Heart left ventricle (tissue), 16 donors: ENCODE measurements at regions not wholly inside any gene's neighbourhood (a gene's known extent, or its start where the extent isn't known, plus 50 kb on each side); places are given as distances from the start of the nearest gene placed in this dataset.

Experiments
- ATAC-seq, 4 donors: fragments of 200-7000 bp; cut with Tn5 transposase; one replicate each; pipeline ENCODE4 v1.9.1; 2020 to 2022; ENCODE audit warnings: moderate library complexity in 4 of 4, mild to moderate bottlenecking in 3 of 4, moderate number of reproducible peaks in 1 of 4
- DNase-seq, 5 donors: peaks; one replicate each; pipeline ENCODE4 v3.0.0-alpha.2; 2020
- H3K27ac ChIP-seq, 12 donors: fragments of 200-600 bp; sonication (generic) in 4 of 12; one replicate each; pipeline versions ENCODE4 v1.5.0 to v1.8.0; 2016 to 2022; ENCODE audit warnings: mild to moderate bottlenecking in 2 of 12
- H3K27me3 ChIP-seq, 9 donors: fragments of 200-600 bp; sonication (generic) in 2 of 9; one replicate each; pipeline versions ENCODE4 v1.5.1 to v1.8.0; 2016 to 2022; ENCODE audit warnings: mild to moderate bottlenecking in 3 of 9
- H3K36me3 ChIP-seq, 9 donors: fragments of 200-600 bp; sonication (generic) in 2 of 9; one replicate each; pipeline versions ENCODE4 v1.5.0 to v1.8.0; 2018 to 2022; ENCODE audit warnings: mild to moderate bottlenecking in 2 of 9
- H3K4me1 ChIP-seq, 12 donors: fragments of 200-600 bp; sonication (generic) in 4 of 12; one replicate each; pipeline versions ENCODE4 v1.5.0 to v1.8.0; 2016 to 2022; ENCODE audit warnings: mild to moderate bottlenecking in 3 of 12
- H3K4me3 ChIP-seq, 12 donors: fragments of 200-600 bp; sonication (generic) in 4 of 12; one replicate each; pipeline versions ENCODE4 v1.5.0 to v1.8.0; 2017 to 2022; ENCODE audit warnings: mild to moderate bottlenecking in 9 of 12, moderate library complexity in 4 of 12
- H3K9me3 ChIP-seq, 12 donors: fragments of 200-600 bp; sonication (generic) in 4 of 12; one replicate each; pipeline versions ENCODE4 v1.5.0 to v1.8.0; 2016 to 2022; ENCODE audit warnings: mild to moderate bottlenecking in 1 of 12
- CTCF ChIP-seq, 12 donors: fragments of 200-600 bp; sonication (generic) in 4 of 12; IDR thresholded peaks; one replicate each; pipeline versions ENCODE4 v1.5.0 to v1.8.0; 2018 to 2022; ENCODE audit warnings: antibody characterized with exemption in 12 of 12, mild to moderate bottlenecking in 5 of 12
- POLR2A ChIP-seq, 2 donors: fragments of 450-650 bp; IDR thresholded peaks; one replicate each; pipeline ENCODE4 v1.6.1; 2017; ENCODE audit warnings: antibody characterized with exemption in 2 of 2, mild to moderate bottlenecking in 2 of 2, moderate library complexity in 2 of 2
- WGBS, 4 donors: extraction: QIAGEN DNeasy Blood & Tissue Kit in 2 of 4; methylation state at CpG; one replicate each; pipeline versions ENCODE4 v1.1.5 to v1.1.7; 2013 to 2018; 5-methylcytosine and 5-hydroxymethylcytosine counted together
- intact Hi-C, 10 donors: fragments of 100-400 bp; cut with DNase I; formaldehyde crosslinking; loops; one replicate each; pipeline versions ENCODE4 v1.11.1 to v1.14.2; 2022
- donor health status: ischemic (EF 13 %, LVEDD 7.1; RV severe dilation, severe dysfunction).
- donor health status: healthy with polysubstance abuse.
- donor health status: DM: no; HTN: yes; CAD: no.
- donor health status: DM: no; HTN: no; CAD: no.
- donor health status: ischemic (EF 25% LVEDD 6.9; RV normal size, moderate dysfunction).
- donor health status: ischemic (EF 25% LVEDD 5.7; RV mildly dilated, moderate dysfunction).
- donor health status: healthy.
- donor health status: DM: yes; HTN: yes; CAD: no.
- donor health status: ischemic (EF 35%, LVEDD 5.7; RV mildly dilated, moderate dysfunction).
- donor health status: nonischemic (EF 11% LVEDD 7.7; RV severe dilation, severe dysfunction).
- donor health status: DM: yes; HTN: yes; CAD: no.
- donor health status: PGD.
- donor health status: ischemic (EF 29% LVEDD 5.4; RV normal size, mild dysfunction).
- donor health status: nonischemic (EF 23%, LVEDD 6.1; RV moderate dilation, normal function).

GRCh38 chr2:20125164-20125563 is 73.7 kb upstream of the LAPTM4A start:
- no peak for DNase-seq
- peak overlapping the region in 1 of 12 donors; percentile 36 for H3K27ac ChIP-seq
- no peaks in the 10 kb centered on the region for H3K9me3 ChIP-seq
- H3K27me3 ChIP-seq = no peaks in the 10 kb centered on the region
- TF ChIP-seq POLR2A (IDR thresholded peaks at IDR 0.05) (no peak), CTCF (IDR thresholded peaks at IDR 0.05) (no peak)
- H3K4me1 ChIP-seq = peaks cover 0 to 9% (median 5%) of the 10 kb centered on the region in 12 donors
- no peak for ATAC-seq
- 93 to 95% (median 94%) methylated on average over 6 of the region's 6 CpGs for WGBS, 4 donors
- intact Hi-C loops = no loop called here
- H3K4me3 ChIP-seq = no peak overlapping the region
- H3K36me3 ChIP-seq = no peaks in the 10 kb centered on the region

GRCh38 chr2:20123871-20124594 is 72.6 kb upstream of the LAPTM4A start:
- H3K4me3 ChIP-seq = no peak overlapping the region
- intact Hi-C loops = no loop called here

GRCh38 chr2:20122864-20123263 is 71.4 kb upstream of the LAPTM4A start:
- WGBS, 4 donors = 89 to 97% (median 93%) methylated on average over 5 of the region's 5 CpGs

More at GRCh38 chr2:20123871-20124594, 72.6 kb upstream of the LAPTM4A start:
- TF ChIP-seq CTCF (IDR thresholded peaks at IDR 0.05) (no peak), POLR2A (IDR thresholded peaks at IDR 0.05) (no peak)
- peaks cover 0 to 9% (median 5%) of the 10 kb centered on the region in 12 donors for H3K4me1 ChIP-seq
- H3K27ac ChIP-seq = no peak overlapping the region
- no peaks in the 10 kb centered on the region for H3K36me3 ChIP-seq
- no peaks in the 10 kb centered on the region for H3K27me3 ChIP-seq
- ATAC-seq (no peak), DNase-seq (no peak)
- no peaks in the 10 kb centered on the region for H3K9me3 ChIP-seq
- 95 to 99% (median 98%) methylated on average over 4 of the region's 4 CpGs for WGBS, 4 donors

More at GRCh38 chr2:20122864-20123263, 71.4 kb upstream of the LAPTM4A start:
- no peak for TF ChIP-seq CTCF (IDR thresholded peaks at IDR 0.05)
- no peak for TF ChIP-seq POLR2A (IDR thresholded peaks at IDR 0.05)
- Histone ChIP-seq H3K9me3 (no peaks in the 10 kb centered on the region), H3K27me3 (no peaks in the 10 kb centered on the region), H3K27ac (no peak overlapping the region), H3K36me3 (no peaks in the 10 kb centered on the region), H3K4me3 (no peak overlapping the region), H3K4me1 (peaks cover 0 to 9% (median 5%) of the 10 kb centered on the region in 12 donors)
- DNase-seq (no peak), ATAC-seq (peak in 1 of 4 donors; percentile 30)
- intact Hi-C loops = no loop called here
